ENCODE measurements at regions not wholly inside any gene's neighbourhood (a gene's known extent, or its start where the extent isn't known, plus 50 kb on each side); places are given as distances from the start of the nearest gene placed in this dataset.

DNA sequence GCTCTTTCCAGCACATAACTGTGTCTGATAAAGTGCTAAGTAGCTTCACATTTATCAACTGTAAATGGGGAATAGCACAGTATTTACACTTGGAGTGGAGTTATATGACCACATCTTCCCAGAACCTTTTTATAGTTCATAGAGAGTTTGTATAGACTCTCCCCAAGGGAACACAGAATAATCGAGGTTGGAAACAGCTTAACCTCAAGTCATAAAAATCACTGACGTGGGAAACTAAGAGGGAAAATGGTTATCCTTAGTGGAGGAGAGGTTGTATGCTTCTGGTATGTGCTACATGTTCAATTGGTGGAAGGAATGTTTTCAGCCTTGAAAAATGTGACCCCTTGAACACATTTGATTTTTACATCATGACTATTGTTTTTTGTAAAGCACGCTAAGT is 167.9 kb upstream of the KIAA1217 start:
- Histone ChIP-seq H2AK5ac (ENCODE audit: low read depth, low read length) (no peak overlapping the region), H3K14ac (ENCODE audit: insufficient read length) (no peak overlapping the region), H3K9ac (replicated peaks in 1 of 4; ENCODE audit: extremely low read depth in 1 of 4, low read depth in 3 of 4, low read length in 3 of 4) (no peak overlapping the region), H3K4me2 (ENCODE audit: insufficient read depth in 1 of 2, low read depth in 2 of 2, low read length in 2 of 2) (no peak overlapping the region), H3K4me1 (replicated peaks in 1 of 4; ENCODE audit: control insufficient read depth in 3 of 4, insufficient read depth in 4 of 4, low read length in 3 of 4) (peaks cover 0 to 3% (median 0%) of the 10 kb centered on the region in 4 experiments; a peak in 2 of 7 replicates), H3K23me2 (ENCODE audit: low read depth, low read length) (no peaks in the 10 kb centered on the region), H2BK12ac (ENCODE audit: low read depth, low read length) (no peak overlapping the region), H3K79me1 (ENCODE audit: low read depth, low read length) (no peaks in the 10 kb centered on the region), H3K27me3 (replicated peaks in 1 of 4; ENCODE audit: control insufficient read depth in 3 of 4, extremely low read depth in 1 of 4, insufficient read depth in 3 of 4, low read length in 3 of 4) (no peaks in the 10 kb centered on the region), H2BK15ac (ENCODE audit: low read length) (no peak overlapping the region), H3K4me3 (ENCODE audit: extremely low read depth in 1 of 4, insufficient read depth in 2 of 4, low read depth in 3 of 4, low read length in 4 of 4) (no peak overlapping the region), H2AFZ (ENCODE audit: low read length) (no peak overlapping the region), H3K79me2 (ENCODE audit: control insufficient read depth in 1 of 2, insufficient read depth in 2 of 2, low read length in 2 of 2) (no peaks in the 10 kb centered on the region), H3K4ac (replicated peaks; ENCODE audit: insufficient read length, low read depth, low read length) (no peak overlapping the region), H3K9me3 (ENCODE audit: insufficient read depth in 2 of 2, low read depth in 1 of 2, low read length in 1 of 2) (no peaks in the 10 kb centered on the region), H2BK120ac (replicated peaks; ENCODE audit: low read depth, low read length) (no peak overlapping the region), H4K5ac (ENCODE audit: insufficient read length, low read depth, low read length) (no peak overlapping the region), H2BK5ac (ENCODE audit: low read depth, low read length) (no peak overlapping the region), H3K23ac (ENCODE audit: insufficient read length) (no peak overlapping the region), H3K36me3 (ENCODE audit: control insufficient read depth in 2 of 4, insufficient read depth in 4 of 4, low read length in 3 of 4) (no peaks in the 10 kb centered on the region), H4K20me1 (replicated peaks in 1 of 2; ENCODE audit: control insufficient read depth in 1 of 2, insufficient read depth in 2 of 2, low read length in 2 of 2) (no peaks in the 10 kb centered on the region), H2BK20ac (ENCODE audit: low read length) (no peak overlapping the region), H4K91ac (replicated peaks; ENCODE audit: insufficient read length, low read length) (no peak overlapping the region), H4K8ac (ENCODE audit: extremely low read depth, insufficient read depth, low read length) (no peak overlapping the region), H3K56ac (replicated peaks; ENCODE audit: insufficient read length, low read depth, low read length) (no peak overlapping the region), H3K18ac (ENCODE audit: extremely low read depth, low read length) (no peak overlapping the region), H3K27ac (ENCODE audit: low read depth, low read length) (no peak overlapping the region)
- CTCF ChIA-PET (ENCODE audit: partially characterized antibody): interaction anchor here (0.6 to 1.4 kb wide), 2 partner anchors 9 to 36 kb away, joined by 4 read pairs; no protein-coding TSS in a partner anchor
- POLR2A ChIA-PET (ENCODE audit: partially characterized antibody): no interaction called here
- no peak for DNase-seq (ENCODE audit: low read depth in 1 of 2, low spot score in 2 of 2)
- WGBS, 2 experiments (ENCODE audit: extremely low coverage in 1 of 2, insufficient coverage in 1 of 2, insufficient read length in 1 of 2, insufficient replicate concordance in 2 of 2, low coverage in 1 of 2, low lambda C conversion rate in 2 of 2, missing lambda C conversion rate in 1 of 2): 85% methylated on average over 3 of the region's 3 CpGs; no CpG with 5 or more reads in 1 of the 2 experiments
- no peak for FAIRE-seq
- TF ChIP-seq TCF12 (IDR thresholded peaks at IDR 0.05; ENCODE audit: low read depth, low read length) (no peak), CBX8 (IDR thresholded peaks at IDR 0.05; ENCODE audit: borderline replicate concordance, low read depth, low read length) (no peak), ASH2L (IDR thresholded peaks at IDR 0.05; ENCODE audit: low read length) (no peak), SRF (IDR thresholded peaks at IDR 0.05; ENCODE audit: low read depth, low read length) (no peak), KDM1A (IDR thresholded peaks at IDR 0.05; ENCODE audit: borderline replicate concordance, low read length) (no peak), HDAC6 (IDR thresholded peaks at IDR 0.05; ENCODE audit: low read depth, low read length) (no peak)
